Hippocampal formation (tissue), 2 donors: ENCODE measurements at regions not wholly inside any gene's neighbourhood (a gene's known extent, or its start where the extent isn't known, plus 50 kb on each side); places are given as distances from the start of the nearest gene placed in this dataset.
"Not testable (repeated sequence)": the region's sequence is repeated elsewhere in the genome, so short reads cannot be mapped to it uniquely, and the experiment has no call there.

Experiments
- DNase-seq, 2 donors: peaks; one replicate each; lab custom pipeline; 2025; lab: John Stamatoyannopoulos, UW

DNA sequence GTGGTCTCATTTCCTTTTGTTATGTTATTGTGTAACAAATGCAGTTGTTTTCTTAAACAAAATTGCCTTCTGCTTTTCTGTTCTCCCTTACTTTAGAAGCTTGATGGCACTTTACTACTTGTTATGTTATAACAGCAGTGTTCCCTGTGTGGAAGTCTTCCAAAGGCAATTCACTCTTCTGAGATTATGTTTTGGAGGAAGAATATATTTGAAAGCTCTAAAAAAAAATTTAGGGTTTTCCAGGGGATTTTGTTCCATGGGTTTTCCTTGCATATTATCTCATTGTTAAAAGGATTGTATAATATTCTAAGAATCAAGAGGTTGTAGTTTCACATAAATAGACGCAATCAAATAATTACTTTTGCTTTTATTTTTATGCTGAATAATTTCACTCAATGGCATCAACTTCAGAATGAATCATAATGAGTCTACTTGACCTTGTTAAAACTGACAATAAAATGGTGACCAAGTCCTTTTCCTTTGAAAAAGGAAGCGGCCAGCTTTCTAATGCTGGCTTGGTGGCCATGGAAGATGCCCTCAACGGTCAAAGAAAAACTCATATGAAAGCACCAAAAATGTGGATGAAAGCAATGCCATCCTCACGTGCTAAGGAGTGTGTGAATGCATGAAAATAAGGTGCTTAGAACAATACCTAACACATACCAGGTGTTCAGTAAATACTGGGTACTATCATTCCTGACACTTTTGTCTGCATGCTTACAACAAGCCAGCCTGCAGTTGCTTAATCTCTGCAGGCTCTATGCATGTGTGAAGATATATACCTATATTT lies 92.4 kb upstream of the KLF6 start:
- DNase-seq: no peak

DNA sequence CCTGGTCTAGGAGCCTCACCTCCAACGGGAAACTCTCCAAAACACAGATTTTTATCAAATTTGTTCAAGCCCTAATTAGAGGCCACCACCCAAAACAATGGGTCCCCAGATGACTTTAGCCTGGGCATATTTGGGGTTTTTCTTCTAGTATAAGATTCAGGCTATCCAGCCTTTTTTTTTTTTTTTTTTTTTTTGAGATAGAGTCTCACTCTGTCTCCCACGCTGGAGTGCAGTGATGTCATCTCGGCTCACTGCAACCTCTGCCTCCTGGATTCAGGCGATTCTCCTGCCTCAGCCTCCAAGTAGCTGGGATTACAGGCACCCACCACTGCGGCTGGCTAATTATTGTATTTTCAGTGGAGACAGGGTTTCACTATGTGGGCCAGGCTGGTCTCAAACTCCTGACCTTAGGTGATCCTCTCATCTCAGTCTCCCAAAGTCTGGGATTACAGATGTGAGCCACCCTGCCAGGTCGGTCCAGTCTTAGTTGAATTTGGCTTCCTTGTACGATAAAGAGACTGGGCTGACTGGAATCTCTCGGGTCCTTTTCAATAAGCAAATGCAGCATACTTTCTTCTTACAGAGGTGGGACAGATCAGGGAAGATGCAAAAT lies 91.4 kb upstream of the KLF6 start:
- no peak for DNase-seq

DNA sequence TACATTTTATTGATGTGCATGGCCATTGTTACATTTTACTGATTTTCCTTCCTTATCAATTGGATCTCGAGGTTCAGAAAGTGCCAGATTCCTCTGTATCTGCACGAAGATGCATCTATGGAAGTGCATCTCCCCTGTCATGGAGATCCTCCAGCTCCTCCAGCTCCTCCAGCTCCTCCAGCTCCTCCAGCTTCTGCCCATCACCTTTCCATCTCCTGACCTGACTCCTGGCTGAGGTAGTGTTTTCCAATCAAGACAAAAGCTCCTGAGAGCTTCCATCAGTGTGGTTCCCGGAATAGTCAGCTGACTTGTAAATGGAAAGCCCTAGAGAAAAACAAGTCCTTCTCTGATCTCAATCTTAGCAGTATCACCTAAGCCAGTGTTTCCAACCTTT lies 90.8 kb upstream of the KLF6 start:
- DNase-seq: no peak

DNA sequence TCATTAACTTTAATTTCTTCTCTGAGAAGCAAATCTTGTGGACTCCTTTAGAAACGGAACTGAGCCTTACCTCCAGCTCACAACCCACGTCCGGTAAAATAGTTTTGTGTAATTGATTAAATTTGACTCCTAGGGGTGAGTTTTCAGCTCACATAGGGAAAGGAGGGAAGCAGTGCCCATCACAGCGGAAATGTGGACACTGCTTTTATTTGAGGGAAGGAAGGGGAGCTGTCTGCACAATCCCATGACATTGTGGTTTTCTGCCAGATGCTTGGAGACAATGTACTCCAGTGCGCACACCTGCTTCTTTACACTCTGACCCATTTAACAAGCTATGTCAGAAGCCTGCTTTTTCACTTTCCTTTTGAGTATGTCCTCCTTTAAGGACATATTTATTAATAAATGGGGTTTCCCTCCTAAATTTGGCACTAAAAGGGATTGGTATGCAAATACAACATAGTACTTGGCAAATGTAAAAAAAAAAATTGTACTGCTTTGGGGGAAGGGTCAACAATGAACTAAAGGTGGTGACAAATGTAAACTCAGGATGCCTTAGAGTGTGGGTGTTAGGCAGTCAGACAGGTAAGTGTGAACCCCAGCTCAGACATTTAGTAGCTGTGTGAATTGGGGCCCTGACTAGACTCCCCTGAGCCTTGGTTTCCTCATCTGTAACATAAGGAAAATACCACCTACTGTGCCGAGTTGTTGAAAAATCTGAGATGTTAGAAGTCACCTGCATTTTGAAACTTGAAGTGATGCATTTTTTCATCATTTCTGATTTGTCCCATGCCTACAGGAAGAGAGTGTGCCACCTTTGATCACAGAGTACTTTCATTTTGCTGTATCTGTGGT lies 90.2 kb upstream of the KLF6 start:
- no peak for DNase-seq

DNA sequence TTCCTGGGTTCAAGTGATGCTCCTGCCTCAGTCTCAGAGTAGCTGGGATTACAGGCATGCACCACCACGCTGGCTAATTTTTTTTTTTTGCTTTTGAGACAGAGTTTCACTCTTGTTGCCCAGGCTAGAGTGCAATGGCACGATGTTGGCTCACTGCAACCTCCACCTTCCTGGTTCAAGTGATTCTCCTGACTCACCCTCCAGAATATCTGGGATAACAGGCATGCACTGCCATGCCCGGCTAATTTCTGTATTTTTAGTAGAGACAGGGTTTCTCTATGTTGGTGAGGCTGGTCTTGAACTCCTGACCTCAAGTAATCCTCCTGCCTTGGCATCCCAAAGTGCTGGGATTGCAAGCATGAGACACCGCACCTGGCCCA lies 89.6 kb upstream of the KLF6 start:
- DNase-seq: not testable (repeated sequence)

DNA sequence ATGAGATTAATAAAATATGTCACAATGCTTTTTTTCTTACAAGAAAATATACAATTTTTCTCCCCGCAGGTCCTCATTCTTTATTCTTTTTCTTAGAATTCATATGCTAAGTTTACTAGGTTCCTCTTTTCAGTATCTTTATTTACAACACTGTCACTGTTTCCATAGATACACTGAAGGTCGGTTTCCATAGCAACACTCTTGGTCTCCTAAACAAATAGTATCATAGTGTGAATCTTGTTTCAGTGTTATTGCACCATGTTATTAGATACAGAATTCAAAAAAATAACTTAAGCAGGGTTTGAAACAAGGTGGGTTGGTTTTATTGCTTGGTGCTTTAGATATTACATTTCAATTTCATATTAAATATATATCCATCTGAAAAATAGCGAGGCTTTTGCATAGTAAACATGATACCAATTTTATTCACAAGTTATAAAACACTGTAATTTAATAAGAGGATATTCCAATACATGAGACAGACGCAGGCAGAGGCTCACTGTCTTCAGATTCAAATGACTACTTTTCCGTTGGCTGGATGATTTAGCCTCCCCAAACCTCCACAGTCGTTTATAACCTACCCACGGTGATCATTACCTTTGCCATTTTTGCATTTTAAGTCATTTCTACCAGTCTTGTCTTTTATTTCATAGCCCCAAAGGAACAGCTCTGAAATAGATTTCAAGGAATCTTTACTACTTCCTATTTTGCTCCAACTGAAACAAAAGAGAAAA lies 88.9 kb upstream of the KLF6 start:
- no peak for DNase-seq

DNA sequence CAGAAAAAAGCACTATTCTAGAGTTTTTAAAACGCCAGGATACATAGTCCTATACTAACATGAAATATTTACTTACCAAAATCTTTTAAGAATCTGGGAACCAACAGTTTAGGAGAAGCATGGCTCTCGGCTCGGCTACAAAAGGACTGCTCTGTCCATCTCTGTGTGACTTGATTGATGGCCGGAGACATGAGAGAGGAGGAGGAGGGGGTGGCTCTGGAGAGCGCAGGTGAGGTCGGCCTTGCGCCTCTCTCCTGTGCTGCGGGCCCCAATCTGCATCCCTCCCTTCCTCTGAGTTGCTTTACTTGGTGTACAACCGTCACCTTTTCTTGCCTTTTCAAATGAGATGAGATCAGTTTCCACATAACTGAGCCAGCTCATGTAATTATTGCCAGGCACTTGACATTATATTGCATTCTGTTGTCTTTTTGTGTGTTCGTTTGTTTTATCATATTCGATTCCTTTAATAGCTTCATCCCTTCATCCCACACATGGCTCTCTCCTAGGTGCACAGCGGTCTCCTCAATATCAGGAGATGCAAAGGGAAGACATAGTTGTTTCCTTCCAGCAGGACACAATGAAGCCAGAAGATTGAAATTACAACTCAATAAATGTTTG lies 87.8 kb upstream of the KLF6 start:
- DNase-seq: no peak

DNA sequence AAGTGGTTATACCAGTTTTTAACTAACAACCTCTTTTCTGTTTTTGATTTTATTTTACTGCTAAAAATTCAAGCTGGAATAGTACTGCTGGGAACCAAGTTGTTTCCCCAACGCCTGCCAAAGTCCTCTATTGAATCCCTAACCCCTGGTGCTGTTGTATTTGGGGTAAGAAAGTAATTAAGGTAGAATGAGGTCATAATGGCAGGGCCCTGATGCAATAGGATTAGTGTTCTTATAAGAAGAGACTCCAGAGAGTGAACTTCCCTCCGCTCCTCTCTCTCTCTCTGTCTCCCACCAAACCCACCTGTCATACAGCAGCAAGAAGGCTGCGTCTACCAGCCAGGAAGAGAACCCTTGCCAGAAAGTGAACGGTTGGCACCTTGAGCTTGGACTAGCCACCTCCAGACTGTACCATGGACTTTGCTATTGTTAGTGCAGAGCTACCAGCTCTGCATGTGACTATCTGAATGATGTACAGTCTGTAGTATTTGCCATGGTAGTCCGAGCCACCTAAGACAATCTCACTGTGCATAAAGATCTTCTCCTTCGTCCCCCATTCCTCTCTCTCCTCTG lies 86.5 kb upstream of the KLF6 start:
- no peak for DNase-seq

DNA sequence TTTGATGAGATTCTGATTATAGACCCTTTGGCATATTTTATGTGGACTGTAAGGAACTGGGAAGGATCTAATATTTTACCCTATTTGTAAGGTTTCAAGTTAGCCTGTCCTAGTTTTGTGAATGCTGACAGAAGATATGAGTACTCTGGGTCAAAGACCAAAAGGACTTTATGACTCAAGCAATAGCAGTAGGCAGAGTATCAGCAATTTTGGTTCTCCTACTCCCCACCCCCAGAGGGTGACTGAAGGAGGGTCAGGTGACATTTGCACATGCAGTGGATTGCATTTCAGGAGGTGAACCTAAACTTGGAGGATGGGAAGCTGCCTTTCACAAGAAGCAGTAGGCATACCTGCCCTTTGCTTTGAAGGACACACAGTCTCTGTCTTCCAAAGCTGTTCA lies 84.0 kb upstream of the KLF6 start:
- no peak for DNase-seq

DNA sequence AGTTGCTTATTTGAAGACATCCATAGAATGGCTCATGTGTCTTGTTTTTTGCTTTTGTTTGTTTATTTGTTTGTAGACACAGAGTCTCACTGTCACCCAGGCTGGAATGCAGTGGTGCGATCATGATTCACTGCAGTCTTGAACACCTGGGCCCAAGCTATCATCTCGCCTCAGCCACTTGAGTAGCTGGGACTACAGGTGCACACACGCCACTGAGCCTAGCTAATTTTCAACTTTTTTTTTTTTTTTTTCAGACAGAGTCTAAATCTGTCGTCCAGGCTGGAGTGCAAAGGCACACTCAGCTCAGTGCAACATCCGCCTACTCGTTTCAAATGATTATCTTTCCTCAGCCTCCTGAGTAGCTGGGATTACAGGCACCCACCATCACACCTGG lies 83.3 kb upstream of the KLF6 start:
- DNase-seq: no peak

DNA sequence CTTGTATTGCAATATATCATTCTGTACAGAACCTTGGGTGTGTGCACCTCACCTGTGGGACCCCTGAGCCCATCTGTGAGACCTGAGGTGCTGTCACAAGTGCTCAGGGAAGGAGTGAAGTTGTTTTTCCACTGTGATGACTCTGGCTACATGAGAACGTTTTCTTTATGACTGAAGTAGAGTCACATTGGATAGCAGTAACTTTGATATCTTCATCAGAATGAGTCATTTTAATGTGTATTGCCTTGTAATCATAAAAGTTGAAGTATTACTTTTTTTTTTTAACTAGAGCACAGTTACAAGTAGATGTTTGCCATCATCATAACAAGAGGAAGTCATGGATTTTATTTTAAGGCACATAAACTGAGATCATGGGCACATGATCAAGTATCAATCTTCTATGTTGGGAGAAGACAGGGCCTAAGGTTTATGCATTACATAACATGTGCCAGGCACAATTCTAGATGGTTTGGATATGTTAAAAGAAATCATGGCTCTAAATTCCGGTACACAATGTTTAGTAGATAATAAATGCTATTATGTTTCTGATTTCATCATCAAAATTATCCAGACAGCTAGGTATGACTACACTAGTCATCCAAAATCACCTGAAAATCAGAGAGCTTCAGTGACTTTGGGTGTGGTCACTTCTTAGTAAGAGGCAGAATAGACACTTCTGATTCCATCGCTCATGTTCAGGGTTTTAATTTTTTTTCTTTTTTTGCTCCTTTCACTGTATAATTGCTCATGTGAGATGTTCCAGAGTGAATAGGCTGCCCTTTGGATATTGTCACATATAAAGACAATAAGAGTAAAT lies 82.7 kb upstream of the KLF6 start:
- DNase-seq: no peak

DNA sequence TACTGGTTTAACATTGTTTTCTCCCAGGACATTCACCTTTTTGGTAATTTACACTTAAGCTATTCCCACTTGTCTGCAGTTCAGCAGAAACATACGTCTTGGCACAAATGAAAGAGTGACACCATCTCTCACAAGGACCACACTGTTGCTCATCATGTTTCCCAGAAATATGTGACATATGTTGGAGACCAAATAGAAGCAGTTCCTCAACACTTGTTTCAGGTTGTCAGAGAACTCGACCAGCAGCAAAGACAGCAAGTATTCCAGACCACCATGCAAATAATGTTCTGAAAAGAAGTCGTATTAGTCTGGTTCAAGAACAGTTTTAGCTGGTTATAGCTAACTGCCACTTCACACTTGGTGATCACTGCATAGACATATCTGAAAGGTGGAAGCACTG lies 81.3 kb upstream of the KLF6 start:
- DNase-seq: no peak

DNA sequence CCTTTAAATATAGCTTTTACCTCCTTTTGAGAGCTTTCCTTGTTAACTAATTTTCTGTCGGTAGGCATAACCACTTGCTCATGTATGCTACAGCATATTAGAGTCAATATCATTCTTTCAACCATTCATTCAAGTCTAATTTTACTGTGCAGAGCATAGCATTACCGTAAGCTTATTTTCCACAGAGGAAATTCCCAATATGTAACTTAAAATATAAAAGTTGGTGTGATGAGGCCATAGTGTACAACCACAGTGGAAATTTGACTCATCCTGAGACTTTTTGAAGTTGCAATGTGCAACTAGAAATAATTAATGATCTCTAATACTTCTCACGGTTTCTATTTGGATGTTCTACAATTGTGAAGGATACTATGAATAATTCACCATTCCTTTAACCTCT lies 80.6 kb upstream of the KLF6 start:
- no peak for DNase-seq

DNA sequence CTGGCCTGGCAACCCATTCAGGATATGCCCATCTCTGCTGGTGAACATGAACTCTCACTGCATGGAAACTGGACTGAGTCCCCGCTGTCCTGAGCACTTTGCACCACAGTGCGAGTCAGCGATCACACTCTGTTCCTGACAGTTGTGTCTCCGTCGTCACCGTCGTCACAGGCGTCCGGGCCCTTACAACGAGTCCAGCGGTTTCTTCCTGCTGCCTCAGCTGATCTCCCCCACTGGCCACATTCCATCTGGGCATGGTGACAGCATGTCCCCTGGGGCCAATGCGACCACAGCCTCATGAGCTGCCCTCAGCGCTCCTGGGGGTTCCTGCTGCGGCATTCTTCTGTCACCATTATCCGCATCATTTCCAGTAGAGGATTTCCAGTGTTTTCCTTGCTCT lies 76.8 kb upstream of the KLF6 start:
- no peak for DNase-seq

DNA sequence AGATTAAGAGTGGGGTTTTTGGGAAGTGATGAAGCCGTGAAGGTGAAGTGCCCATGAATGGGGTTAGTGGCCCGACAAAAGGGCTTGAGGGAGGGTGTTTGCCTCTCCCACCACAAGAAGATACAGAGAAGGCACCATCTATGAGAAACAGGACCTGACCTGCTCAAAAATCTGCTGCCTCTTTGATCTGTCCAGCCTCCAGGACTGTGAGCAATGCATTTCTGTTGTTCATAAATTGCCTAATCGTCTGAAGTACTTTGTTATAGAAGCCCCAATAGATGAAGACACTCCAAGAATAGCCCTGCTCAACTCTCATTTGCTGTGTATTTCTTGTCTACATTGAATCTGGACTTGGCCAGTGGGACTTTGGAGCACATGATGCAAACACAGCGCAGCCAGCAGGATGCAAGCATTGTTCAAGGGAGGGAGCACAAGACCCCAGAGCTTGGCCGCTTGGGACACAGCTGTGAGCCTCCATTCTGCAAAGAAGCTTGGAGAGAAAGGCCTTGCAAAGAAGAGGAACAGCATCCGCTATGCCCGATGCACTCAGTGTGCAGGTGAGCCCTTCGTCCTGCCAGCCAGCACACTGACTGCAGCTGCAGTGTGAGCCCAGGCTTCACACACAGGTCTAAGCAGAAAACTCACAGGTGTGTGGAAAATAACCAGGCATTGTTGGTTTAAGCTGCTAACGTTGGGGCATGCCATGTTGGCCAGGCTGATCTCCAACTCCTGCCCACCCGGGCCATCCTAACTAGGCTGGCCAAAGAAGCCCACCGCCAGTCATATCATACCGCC lies 73.2 kb upstream of the KLF6 start:
- no peak for DNase-seq

DNA sequence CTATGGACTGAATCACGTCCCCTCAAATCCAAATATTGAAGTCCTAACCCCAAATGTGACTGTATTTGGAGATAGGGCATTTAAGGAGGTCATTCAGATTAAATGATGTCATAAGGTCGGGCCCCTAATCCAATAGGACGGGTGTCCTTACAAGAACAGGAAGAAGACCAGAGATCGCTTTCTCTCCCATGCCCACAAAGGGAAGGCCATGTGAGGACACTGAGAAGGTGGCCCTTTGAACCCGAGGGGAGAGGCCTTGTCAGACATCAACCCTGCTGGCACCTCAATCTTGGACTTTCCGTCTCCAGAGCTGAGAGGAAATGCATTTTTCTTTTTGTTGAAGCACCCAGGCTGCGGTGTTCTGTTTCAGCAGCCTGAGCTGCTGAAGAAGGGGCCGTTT lies 72.3 kb upstream of the KLF6 start:
- no peak for DNase-seq

DNA sequence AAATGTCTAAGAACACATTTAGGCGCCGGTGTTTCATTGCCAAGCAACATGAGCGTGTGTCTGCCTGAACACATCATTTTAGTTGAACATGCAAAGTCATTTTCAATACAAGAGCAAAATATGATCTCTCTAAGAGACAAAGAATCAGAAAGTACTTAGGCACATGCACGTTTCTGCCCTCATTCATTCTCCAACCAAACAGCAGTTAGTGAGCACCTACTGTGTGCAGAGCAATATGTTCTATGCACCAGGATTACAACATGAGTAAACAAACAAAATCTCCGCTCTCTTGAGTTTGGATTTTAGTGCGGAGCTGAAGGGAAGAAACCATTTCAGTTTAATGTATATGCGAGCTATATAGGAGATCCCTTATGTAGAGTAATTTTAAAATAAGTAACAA lies 71.6 kb upstream of the KLF6 start:
- DNase-seq: no peak

DNA sequence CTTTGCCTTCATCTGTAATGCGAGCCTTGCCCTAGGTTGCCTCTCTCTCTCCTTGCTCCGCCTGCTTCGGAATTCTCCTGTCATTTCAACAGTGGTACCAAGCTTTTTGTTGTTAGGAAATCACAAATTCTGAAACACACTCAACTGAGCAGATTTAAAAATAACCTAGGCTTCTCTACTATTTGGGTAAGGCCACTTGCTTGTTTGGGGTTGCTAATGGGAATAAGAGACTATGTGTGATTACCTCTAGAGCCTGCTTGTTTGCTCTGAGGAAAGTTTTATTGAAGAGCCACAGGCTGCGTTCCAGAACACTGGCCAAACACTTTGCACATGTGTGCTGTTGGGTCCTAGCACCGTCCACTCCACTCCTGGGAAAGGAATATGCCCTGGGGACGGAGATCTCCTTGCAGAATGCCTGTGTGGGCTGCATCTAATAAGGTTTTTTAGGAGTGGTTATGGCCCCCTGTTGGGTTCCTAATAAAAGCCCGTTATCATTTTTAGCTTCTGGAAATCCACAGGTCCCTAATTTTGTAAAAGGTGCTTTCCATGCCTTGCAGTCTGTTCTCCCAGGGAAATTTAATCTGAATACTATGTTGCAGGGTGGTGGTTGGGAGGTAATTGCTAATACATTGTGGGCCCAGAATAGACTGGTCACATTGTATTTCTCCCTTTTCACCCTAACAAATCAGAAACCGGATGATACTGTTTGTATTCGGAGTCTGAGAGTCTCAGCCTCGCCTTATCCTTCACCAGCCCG lies 68.7 kb upstream of the KLF6 start:
- no peak for DNase-seq

DNA sequence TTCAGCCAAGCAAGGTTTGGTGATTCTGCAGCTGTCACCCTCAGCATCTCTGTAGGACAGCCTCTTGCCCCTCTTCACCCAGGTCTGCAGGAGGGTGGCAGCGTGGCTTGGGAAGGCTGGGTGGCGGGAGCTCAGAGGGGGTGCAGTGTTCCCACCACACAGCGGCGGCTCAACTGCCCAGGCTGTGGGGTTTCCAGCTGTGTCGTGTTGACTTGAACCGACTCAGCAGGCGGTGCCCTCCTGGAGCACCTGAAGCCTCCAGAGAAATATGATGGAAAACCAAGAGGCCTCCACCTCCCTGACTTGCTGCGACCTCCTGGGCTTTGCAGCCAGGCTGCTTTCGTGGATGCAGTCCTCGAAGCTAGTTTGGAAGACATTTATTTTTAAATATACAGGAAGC lies 68.0 kb upstream of the KLF6 start:
- no peak for DNase-seq
